ENCODE measurements at regions not wholly inside any gene's neighbourhood (a gene's known extent, or its start where the extent isn't known, plus 50 kb on each side); places are given as distances from the start of the nearest gene placed in this dataset.

DNA sequence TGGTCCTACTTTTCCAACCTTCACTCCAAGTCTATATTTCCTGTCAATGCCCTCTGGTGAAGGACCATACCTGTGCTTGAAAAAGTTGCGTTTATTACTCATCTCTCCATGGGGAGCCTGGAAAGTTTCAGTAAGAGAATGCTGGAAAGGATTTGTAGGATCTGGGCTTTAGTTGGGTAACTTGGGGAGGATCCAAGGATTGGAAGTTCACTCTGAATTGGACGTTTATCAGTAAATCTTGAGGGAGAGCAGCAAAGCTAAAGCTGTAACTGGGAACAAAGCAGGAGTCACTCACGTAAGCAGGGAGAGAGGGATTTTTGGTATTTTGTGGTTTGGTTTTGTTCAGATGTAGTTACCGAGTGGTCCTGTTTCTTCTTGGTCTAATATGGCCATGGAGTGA is 51.4 kb upstream of the NPVF start:
- TF ChIP-seq POLR2AphosphoS5 (IDR thresholded peaks at IDR 0.05; ENCODE audit: low read depth), result no peak
- TF ChIP-seq CTCF (IDR thresholded peaks at IDR 0.05; ENCODE audit: insufficient read depth, low read length), result no peak

Data from HL-60 (cell line).